C1 segment of cervical spinal cord (tissue), 14 donors: ENCODE measurements at regions not wholly inside any gene's neighbourhood (a gene's known extent, or its start where the extent isn't known, plus 50 kb on each side); places are given as distances from the start of the nearest gene placed in this dataset.
"Not testable (repeated sequence)": the region's sequence is repeated elsewhere in the genome, so short reads cannot be mapped to it uniquely, and the experiment has no call there.

ENCODE experiments used
- DNase-seq, 14 donors: peaks; one replicate each; lab custom pipeline; 2025; lab: John Stamatoyannopoulos, UW

GRCh38 chr2:167844714-167845530, 402.5 kb downstream of the STK39 start:
- DNase-seq, result no peak

- no peak for DNase-seq
These were observed 403.7 kb downstream of the STK39 start for GRCh38 chr2:167843657-167844056.

GRCh38 chr2:167843217-167843616, 404.2 kb downstream of the STK39 start:
- no peak for DNase-seq

- no peak for DNase-seq
These were observed 405.3 kb downstream of the STK39 start for GRCh38 chr2:167842047-167842446.

GRCh38 chr2:167835290-167835689, 412.1 kb downstream of the STK39 start:
- not testable (repeated sequence) for DNase-seq

- no peak for DNase-seq
These were observed 412.7 kb downstream of the STK39 start for GRCh38 chr2:167834707-167835106.

GRCh38 chr2:167833294-167833693, 414.1 kb downstream of the STK39 start:
- no peak for DNase-seq

- peak in 1 of 14 donors; percentile 34 for DNase-seq
These were observed 414.5 kb downstream of the STK39 start for GRCh38 chr2:167832868-167833287.

- no peak for DNase-seq
These were observed 419.9 kb downstream of the STK39 start for GRCh38 chr2:167827352-167828097.

- DNase-seq, result peak in 1 of 14 donors; percentile 41
These were observed 420.5 kb downstream of the STK39 start for GRCh38 chr2:167826906-167827305.

GRCh38 chr2:167825664-167826063, 421.7 kb downstream of the STK39 start:
- no peak for DNase-seq

GRCh38 chr2:167822690-167823465, 424.5 kb downstream of the STK39 start:
- DNase-seq, result no peak

- DNase-seq, result no peak
These were observed 426.9 kb downstream of the STK39 start for GRCh38 chr2:167820488-167820887.

- no peak for DNase-seq
These were observed 428.9 kb downstream of the STK39 start for GRCh38 chr2:167818521-167818920.

- DNase-seq, result no peak
These were observed 429.5 kb downstream of the STK39 start for GRCh38 chr2:167817908-167818307.

- no peak for DNase-seq
These were observed 430.0 kb downstream of the STK39 start for GRCh38 chr2:167817422-167817821.

- no peak for DNase-seq
These were observed 430.5 kb downstream of the STK39 start for GRCh38 chr2:167816874-167817290.

- no peak for DNase-seq
These were observed 432.3 kb downstream of the STK39 start for GRCh38 chr2:167814881-167815718.

- not testable (repeated sequence) for DNase-seq
These were observed 432.9 kb downstream of the STK39 start for GRCh38 chr2:167814482-167814880.

GRCh38 chr2:167809799-167810198, 437.6 kb downstream of the STK39 start:
- DNase-seq, result not testable (repeated sequence)

GRCh38 chr2:167803449-167803988, 443.9 kb downstream of the STK39 start:
- peak in 1 of 14 donors; percentile 13 for DNase-seq
